ENCODE measurements at regions not wholly inside any gene's neighbourhood (a gene's known extent, or its start where the extent isn't known, plus 50 kb on each side); places are given as distances from the start of the nearest gene placed in this dataset.

DNA sequence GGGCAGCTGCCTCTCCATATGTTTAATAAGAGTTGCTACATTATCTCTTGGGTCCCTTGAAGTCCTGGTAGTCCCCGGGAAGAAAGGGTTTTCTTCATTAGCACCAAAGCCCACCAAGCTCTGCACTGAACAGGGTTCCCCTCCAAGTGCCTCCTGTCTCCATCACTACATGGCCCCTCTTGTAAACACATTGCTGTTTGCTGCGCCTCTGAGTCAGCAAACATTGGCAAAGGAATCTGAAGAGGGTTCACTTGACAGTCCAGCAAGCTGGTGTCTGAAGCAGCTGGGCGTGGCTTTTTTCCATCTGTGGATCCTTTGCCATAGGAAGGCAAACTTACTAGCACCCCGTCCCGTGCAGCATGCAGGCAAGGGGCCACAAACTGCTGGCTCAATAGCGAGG lies 82.8 kb downstream of the TEX51 start (continued):
- no peak for TF ChIP-seq CTBP2 (IDR thresholded peaks at IDR 0.05; ENCODE audit: borderline replicate concordance, insufficient read depth, insufficient read length, low read length)
- no peak for TF ChIP-seq RBBP5 (IDR thresholded peaks at IDR 0.05; ENCODE audit: borderline replicate concordance, low read depth, low read length)
- TF ChIP-seq TEAD4 (IDR thresholded peaks at IDR 0.05; ENCODE audit: low read depth, low read length) = no peak
- TF ChIP-seq CBX8 (IDR thresholded peaks at IDR 0.05; ENCODE audit: borderline replicate concordance, low read depth, low read length) = no peak
- TF ChIP-seq, protein P1, sequence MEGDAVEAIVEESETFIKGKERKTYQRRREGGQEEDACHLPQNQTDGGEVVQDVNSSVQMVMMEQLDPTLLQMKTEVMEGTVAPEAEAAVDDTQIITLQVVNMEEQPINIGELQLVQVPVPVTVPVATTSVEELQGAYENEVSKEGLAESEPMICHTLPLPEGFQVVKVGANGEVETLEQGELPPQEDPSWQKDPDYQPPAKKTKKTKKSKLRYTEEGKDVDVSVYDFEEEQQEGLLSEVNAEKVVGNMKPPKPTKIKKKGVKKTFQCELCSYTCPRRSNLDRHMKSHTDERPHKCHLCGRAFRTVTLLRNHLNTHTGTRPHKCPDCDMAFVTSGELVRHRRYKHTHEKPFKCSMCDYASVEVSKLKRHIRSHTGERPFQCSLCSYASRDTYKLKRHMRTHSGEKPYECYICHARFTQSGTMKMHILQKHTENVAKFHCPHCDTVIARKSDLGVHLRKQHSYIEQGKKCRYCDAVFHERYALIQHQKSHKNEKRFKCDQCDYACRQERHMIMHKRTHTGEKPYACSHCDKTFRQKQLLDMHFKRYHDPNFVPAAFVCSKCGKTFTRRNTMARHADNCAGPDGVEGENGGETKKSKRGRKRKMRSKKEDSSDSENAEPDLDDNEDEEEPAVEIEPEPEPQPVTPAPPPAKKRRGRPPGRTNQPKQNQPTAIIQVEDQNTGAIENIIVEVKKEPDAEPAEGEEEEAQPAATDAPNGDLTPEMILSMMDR (IDR thresholded peaks at IDR 0.05; ENCODE audit: control extremely low read depth in 1 of 3, insufficient read depth in 1 of 3, low read depth in 1 of 3, low read length in 3 of 3) = no peak
- TF ChIP-seq SAP30 (IDR thresholded peaks at IDR 0.05; ENCODE audit: insufficient read depth, insufficient replicate concordance, low read length) = no peak

Data from H1 (cell line).